ENCODE measurements at regions not wholly inside any gene's neighbourhood (a gene's known extent, or its start where the extent isn't known, plus 50 kb on each side); places are given as distances from the start of the nearest gene placed in this dataset.

GRCh38 chr1:181144238-181144637 is 55.7 kb downstream of the IER5 start:
- TF ChIP-seq POLR2AphosphoS5 (IDR thresholded peaks at IDR 0.05; ENCODE audit: low read depth, low read length) (no peak), POLR2A (IDR thresholded peaks at IDR 0.05; ENCODE audit: low read depth, low read length) (no peak), TAF1 (IDR thresholded peaks at IDR 0.05; ENCODE audit: low read depth, low read length) (no peak), SPI1 (IDR thresholded peaks at IDR 0.05; ENCODE audit: low read depth, low read length) (no peak)

Data from GM12891 (cell line).